HCEC 1CT (cell line): ENCODE measurements at regions not wholly inside any gene's neighbourhood (a gene's known extent, or its start where the extent isn't known, plus 50 kb on each side); places are given as distances from the start of the nearest gene placed in this dataset.

Experiments used
- DNase-seq: peaks from one replicate; pipeline ENCODE4 v3.0.0-alpha.2; 2017

- no peak for DNase-seq
Observed at GRCh38 chr1:175864625-175865024, 121.2 kb upstream of the TNR start.

- no peak for DNase-seq
Observed at GRCh38 chr1:175864183-175864582, 120.8 kb upstream of the TNR start.

DNA sequence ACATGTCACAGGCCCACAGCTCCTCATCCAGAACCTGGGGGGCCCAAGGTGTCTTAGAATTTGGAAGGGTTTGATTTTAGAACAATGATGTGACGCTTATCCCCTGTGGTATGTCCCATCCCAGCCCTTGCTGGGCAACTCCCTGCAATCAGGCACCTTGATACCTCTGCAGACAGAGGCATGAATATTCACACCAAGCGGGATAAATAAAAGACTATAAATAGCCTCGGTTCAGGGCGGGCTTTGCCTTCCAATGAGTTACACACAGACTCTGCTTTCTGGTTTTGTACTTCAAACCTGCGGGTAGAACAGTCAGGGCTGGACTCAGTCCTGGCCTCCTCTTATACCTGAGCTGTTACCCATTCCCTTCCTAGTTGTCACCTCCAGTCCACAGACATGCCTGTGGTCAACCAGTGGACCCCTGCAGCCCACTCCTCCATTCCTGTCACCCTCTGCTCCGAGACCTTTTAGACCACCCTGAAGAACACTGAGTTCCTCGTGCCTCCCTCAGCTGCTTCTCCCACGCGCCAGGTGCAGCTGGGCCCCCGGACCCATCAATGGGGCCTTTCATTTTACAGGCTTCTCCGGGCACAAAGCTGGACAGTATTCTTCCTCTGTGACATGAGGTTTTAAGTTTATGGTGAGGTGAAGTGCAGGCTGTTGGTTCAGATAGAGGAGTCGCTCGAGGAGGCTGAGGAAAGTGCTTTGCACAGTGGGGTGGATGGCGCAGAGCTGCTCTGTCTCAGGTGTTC, 120.1 kb upstream of the TNR start:
- DNase-seq = no peak

GRCh38 chr1:175862408-175862807, 119.0 kb upstream of the TNR start:
- DNase-seq = no peak

- DNase-seq = no peak
Observed at GRCh38 chr1:175861626-175862367, 118.4 kb upstream of the TNR start.

GRCh38 chr1:175857756-175858155, 114.4 kb upstream of the TNR start:
- DNase-seq = no peak

DNA sequence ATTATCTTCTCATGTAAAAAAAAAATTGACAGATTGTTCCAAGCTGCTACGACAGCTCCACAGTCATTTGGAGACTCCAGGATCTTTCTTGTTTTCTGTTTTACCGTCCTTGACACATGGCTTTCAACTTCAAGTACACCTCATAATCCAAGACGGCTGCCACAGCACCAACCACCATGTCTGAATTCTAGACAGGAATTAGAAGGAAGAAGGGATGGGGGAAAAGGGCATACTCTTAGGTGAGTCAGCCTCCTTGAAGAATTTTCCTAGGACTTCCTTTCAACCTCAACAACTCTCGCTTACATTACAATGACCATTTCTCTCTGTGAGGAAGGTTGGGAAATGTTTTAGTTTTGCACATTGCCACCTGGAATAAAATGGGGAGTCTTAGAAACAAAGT, 110.3 kb upstream of the TNR start:
- no peak for DNase-seq

DNA sequence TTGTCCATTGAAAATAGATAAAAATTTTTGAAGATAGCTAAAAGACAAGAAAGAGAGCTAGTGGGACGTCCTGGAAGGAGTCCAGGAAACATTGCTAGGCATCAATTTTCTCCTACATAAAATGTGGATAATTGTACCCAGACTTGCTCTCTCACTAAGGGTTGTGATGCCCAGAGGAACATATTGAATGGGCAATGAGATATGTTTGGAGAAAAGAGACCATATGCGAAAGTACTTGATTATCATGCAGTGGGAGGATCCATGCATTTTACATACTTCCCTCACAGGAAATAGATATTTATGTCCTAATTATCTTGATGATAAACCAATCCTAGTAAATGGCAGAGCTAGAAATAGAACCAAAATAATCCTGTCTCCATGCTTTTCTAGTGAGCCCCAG, 108.4 kb upstream of the TNR start:
- no peak for DNase-seq

DNA sequence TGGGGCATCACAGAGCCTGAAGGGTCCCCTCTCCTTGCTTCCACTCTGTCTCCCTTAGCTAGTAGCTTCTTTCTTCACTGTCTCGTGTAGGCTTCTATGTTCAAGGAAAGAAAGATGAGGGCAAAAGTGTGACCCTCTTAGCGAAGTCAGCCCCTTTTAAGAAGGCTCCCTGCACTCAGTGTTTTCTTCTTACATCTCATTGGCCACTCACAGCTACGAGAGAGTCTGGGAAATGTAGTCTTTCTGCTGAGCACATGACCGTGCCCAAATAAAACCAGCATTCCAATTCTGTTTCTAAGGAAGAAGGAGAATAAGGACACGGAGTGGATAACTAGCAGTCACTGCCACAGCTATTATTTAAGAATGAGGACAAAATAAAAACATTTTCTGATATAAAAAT, 104.9 kb upstream of the TNR start:
- no peak for DNase-seq

DNA sequence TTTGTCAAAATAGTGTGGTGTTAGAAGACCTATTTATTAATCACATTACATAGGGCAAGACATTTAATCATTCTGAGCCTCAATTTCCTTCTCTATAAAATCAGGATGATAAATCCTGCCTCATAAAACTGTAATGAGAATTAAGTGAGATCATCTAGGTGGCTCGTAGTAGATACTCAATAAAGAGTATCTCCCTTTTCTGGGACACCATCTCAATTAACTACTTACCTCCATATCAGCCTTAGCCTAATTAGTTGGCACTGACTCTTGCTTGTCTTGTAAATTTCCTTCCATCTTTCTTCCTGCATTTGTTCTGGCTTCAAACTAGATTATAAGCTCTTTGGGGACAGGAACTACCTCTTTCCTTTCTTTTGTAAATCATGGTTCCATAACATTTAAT, 102.6 kb upstream of the TNR start:
- DNase-seq = no peak

GRCh38 chr1:175845338-175845737, 101.9 kb upstream of the TNR start:
- no peak for DNase-seq

GRCh38 chr1:175844877-175845276, 101.5 kb upstream of the TNR start:
- DNase-seq = no peak

DNA sequence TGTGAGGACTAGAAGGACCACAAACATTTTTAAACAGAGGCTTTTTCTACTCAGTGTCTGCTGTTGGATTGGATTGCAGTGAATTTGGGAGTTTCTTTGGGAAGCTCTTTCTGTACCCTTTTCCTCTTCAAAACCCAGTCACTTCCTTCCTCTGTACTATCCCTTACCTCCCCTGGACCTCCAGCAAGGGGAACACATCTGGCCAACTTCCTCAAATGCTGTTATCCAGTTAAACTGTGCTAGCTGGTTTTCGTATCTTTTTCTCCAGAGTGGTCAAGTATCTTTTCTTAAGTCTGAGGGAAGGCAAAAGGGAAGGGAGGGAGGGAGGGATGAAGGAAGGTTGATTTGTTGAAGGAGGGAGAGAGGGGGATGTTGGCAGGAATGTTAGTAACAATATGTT, 99.2 kb upstream of the TNR start:
- no peak for DNase-seq

GRCh38 chr1:175841738-175842187, 98.4 kb upstream of the TNR start:
- no peak for DNase-seq

- no peak for DNase-seq
Observed at GRCh38 chr1:175840787-175841186, 97.4 kb upstream of the TNR start.

GRCh38 chr1:175839779-175840669, 96.6 kb upstream of the TNR start:
- no peak for DNase-seq

- no peak for DNase-seq
Observed at GRCh38 chr1:175834597-175834996, 91.2 kb upstream of the TNR start.

- no peak for DNase-seq
Observed at GRCh38 chr1:175833951-175834350, 90.6 kb upstream of the TNR start.

DNA sequence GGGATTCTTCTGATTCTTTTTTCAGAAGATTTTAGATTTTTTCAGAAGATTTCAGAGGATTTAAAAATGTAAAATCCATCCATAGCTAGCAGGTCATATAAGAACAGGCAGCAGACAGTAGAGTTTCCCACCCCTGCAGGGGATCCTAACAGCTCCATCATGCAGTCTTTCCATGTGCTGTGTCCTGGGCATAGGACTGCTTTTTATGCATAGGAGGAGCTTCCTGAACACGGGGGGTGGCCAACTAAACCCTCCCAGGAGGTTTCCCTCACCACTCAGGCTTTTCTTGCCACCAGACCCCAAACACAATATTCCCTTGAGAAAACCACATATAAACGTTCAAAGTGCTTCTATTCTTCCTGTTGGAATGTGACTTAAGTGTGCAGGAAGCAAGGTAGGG, 90.1 kb upstream of the TNR start:
- DNase-seq = no peak

DNA sequence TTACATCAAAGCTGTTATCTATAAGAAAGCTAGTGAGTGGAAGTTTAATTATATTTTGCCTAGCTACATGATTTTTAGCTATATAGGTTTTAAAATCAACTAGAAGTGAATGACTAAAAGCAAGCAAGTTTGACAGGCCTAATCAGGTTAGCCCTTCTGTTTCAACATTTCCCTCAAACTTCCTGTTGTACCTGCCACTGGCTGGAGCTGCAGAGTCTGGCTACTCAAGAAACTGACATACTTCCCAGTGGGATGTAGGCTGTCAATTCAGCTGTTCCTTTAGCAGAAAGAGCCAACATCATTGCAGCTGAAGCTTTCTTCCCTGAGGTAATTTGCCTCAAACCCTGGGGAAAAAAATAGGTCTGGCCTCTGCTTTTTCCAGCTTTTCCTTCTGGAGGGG, 87.1 kb upstream of the TNR start:
- DNase-seq = no peak

GRCh38 chr1:175829845-175830244, 86.5 kb upstream of the TNR start:
- DNase-seq = no peak

- no peak for DNase-seq
Observed at GRCh38 chr1:175826705-175827104, 83.3 kb upstream of the TNR start.

- no peak for DNase-seq
Observed at GRCh38 chr1:175824079-175824478, 80.7 kb upstream of the TNR start.

DNA sequence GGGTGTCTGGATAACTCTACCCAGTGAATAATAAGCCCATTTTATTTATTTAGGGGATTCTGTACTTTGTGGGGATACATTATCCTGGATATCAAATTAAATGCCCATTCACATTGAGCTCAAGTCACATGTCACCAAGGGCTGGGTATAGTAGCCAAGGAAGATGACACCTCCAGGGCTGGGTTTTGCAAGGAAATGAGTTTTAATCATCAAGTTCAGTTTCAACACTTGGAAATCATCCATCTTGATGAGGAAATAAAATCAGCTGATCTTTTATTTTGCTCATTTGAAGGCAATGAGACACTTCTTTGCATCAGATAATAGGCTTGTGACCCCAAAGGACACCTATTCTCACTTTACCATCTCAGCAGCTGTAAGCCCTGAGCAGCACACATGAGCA, 80.0 kb upstream of the TNR start:
- DNase-seq = no peak
